Body of pancreas (tissue), 4 donors: ENCODE measurements at regions not wholly inside any gene's neighbourhood (a gene's known extent, or its start where the extent isn't known, plus 50 kb on each side); places are given as distances from the start of the nearest gene placed in this dataset.

Experiments
- POLR2A ChIP-seq, 3 donors: fragments of 450-650 bp; IDR thresholded peaks; one replicate each; pipeline ENCODE4 v1.6.1; 2016; ENCODE audit warnings: antibody characterized with exemption in 3 of 3, mild to moderate bottlenecking in 2 of 3
- TF ChIP-seq, protein P1 (sequence below), 7 experiments: fragments of 450-650 bp in 4 of 7; fragments of 200-600 bp in 3 of 7; sonication (generic) in 3 of 7; IDR thresholded peaks; one replicate each; pipeline ENCODE4 v1.5.1; 2016 to 2019; ENCODE audit warnings: antibody characterized with exemption in 7 of 7

DNA sequence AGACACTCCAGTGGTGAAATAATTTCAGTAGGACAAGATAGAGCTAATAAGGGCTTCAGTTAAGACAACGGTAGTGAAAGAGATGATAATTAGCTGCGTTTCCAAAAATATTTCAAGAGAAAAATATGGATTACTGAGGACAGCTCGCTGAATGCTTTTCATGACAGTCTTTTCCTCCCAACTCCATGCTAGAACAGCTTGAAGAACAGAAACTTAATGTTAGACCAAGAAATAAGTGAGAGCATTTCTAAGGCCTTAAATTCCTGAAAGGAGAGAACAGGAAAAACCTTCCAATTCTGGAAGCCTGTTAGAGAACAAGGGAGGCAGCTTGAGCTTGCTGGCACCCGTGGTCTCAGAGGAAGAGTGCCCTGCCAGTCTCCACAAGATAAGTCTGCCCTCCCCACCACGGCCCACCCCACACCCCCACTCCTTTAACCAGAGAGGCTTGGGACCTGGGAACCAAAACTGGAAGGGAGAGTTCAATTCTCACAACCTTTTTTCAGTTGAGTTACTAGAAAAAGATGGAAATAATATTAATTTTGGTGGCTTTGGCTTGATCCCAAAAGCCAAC is 1148.0 kb upstream of the CELF2 start:
- TF ChIP-seq, protein P1, sequence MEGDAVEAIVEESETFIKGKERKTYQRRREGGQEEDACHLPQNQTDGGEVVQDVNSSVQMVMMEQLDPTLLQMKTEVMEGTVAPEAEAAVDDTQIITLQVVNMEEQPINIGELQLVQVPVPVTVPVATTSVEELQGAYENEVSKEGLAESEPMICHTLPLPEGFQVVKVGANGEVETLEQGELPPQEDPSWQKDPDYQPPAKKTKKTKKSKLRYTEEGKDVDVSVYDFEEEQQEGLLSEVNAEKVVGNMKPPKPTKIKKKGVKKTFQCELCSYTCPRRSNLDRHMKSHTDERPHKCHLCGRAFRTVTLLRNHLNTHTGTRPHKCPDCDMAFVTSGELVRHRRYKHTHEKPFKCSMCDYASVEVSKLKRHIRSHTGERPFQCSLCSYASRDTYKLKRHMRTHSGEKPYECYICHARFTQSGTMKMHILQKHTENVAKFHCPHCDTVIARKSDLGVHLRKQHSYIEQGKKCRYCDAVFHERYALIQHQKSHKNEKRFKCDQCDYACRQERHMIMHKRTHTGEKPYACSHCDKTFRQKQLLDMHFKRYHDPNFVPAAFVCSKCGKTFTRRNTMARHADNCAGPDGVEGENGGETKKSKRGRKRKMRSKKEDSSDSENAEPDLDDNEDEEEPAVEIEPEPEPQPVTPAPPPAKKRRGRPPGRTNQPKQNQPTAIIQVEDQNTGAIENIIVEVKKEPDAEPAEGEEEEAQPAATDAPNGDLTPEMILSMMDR (IDR thresholded peaks at IDR 0.05), result no peak
- TF ChIP-seq POLR2A (IDR thresholded peaks at IDR 0.05), result no peak
